ENCODE measurements at regions not wholly inside any gene's neighbourhood (a gene's known extent, or its start where the extent isn't known, plus 50 kb on each side); places are given as distances from the start of the nearest gene placed in this dataset.

- Histone ChIP-seq H2BK15ac (ENCODE audit: low read depth, low read length) (no peak overlapping the region), H4K20me1 (ENCODE audit: control insufficient read depth, insufficient read depth, insufficient read length) (no peaks in the 10 kb centered on the region), H3K23me2 (ENCODE audit: insufficient read length, low read depth, low read length, poor library complexity, severe bottlenecking) (no peaks in the 10 kb centered on the region), H4K5ac (ENCODE audit: insufficient read length, low read depth, low read length) (no peak overlapping the region), H3K4me1 (ENCODE audit: insufficient read depth, low read length) (no peaks in the 10 kb centered on the region), H3K14ac (ENCODE audit: insufficient read depth, low read length) (no peak overlapping the region; the same call in 1 of the 2 replicates), H3K4me2 (ENCODE audit: insufficient read depth, insufficient read length, low read length) (no peak overlapping the region), H4K8ac (replicated peaks; ENCODE audit: insufficient read length, low read depth, low read length) (no peak overlapping the region), H3K18ac (ENCODE audit: insufficient read length, low read depth, low read length) (no peak overlapping the region), H3K79me2 (ENCODE audit: insufficient read depth, low read length) (no peaks in the 10 kb centered on the region), H3K23ac (ENCODE audit: insufficient read length, low read depth, low read length) (no peak overlapping the region), H3K4ac (ENCODE audit: low read depth, low read length) (no peak overlapping the region), H3K56ac (ENCODE audit: insufficient read length, low read depth, low read length) (no peak overlapping the region), H3T11ph (ENCODE audit: low read length) (no peak overlapping the region), H2AK5ac (ENCODE audit: insufficient read length, low read length) (no peak overlapping the region), H2BK12ac (ENCODE audit: insufficient read length, low read depth, low read length) (no peak overlapping the region), H2BK120ac (ENCODE audit: low read depth, low read length, poor library complexity, severe bottlenecking) (no peak overlapping the region), H3K27ac (ENCODE audit: insufficient read length, low read depth, low read length) (no peak overlapping the region), H3K27me3 (ENCODE audit: insufficient read depth, low read length) (no peaks in the 10 kb centered on the region), H3K9me3 (ENCODE audit: control insufficient read depth, low read depth, low read length) (no peaks in the 10 kb centered on the region), H2BK5ac (ENCODE audit: insufficient read length, low read length) (no peak overlapping the region), H2BK20ac (ENCODE audit: low read depth, low read length, poor library complexity, severe bottlenecking) (no peak overlapping the region), H3K79me1 (ENCODE audit: insufficient read depth, low read depth, low read length, poor library complexity, severe bottlenecking) (no peaks in the 10 kb centered on the region), H4K91ac (ENCODE audit: insufficient read length, low read depth, low read length) (no peak overlapping the region), H3K9ac (ENCODE audit: extremely low read depth, insufficient read length, low read length) (no peak overlapping the region), H2AFZ (ENCODE audit: low read length) (no peak overlapping the region)
- Mint-ChIP-seq H3K9me3 (no peaks in the 10 kb centered on the region; a peak in 2 of 5 replicates), H3K36me3 (ENCODE audit: insufficient read depth in 1 of 3, low read depth in 3 of 3) (no peaks in the 10 kb centered on the region), H3K27ac (no peak overlapping the region), H3K4me1 (no peaks in the 10 kb centered on the region), H3K4me3 (no peak overlapping the region), H3K27me3 (ENCODE audit: low read depth) (peaks cover 14% of the 10 kb centered on the region)
- no peak for DNase-seq
- WGBS (ENCODE audit: extremely low coverage, insufficient read length, low lambda C conversion rate), result no CpG with 5 or more reads among the region's 6 CpGs
- no peak for TF ChIP-seq CTCF (conservative IDR thresholded peaks at IDR 0.05)
Measured at GRCh38 chr3:43783987-43784639, 93.4 kb downstream of the ABHD5 start.

Data from H9 (cell line).